Activated T-cell treated with anti-CD3 and anti-CD28 coated beads for 48 hours (primary cell): ENCODE measurements at regions not wholly inside any gene's neighbourhood (a gene's known extent, or its start where the extent isn't known, plus 50 kb on each side); places are given as distances from the start of the nearest gene placed in this dataset.

Experiments
- DNase-seq: peaks from one replicate; pipeline ENCODE4 v3.0.0-alpha.2; 2020; ENCODE audit warnings: low read depth

DNA sequence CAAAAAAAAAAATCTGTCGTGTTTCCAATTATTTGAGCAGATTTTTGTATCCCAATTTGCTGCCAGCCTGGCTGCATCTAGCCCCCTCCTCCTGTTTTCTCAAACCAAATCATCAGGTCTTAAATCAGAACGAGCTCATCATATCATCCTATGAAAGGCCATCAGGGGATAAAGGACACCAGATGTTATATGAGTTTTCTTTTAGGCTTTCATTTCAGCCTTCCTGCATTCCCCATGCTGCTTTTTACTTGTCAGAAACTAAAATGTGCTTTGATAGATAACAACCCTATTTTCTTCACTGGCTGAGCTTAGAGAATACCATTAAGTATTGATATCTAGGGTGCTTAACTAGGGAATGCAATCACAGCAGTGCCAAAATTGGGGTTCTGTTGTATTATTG is 968.4 kb upstream of the SLC35B3 start:
- DNase-seq, result no peak

- no peak for DNase-seq
Observed at GRCh38 chr6:9401960-9402359, 966.6 kb upstream of the SLC35B3 start.

GRCh38 chr6:9399916-9400315 is 964.6 kb upstream of the SLC35B3 start:
- DNase-seq, result no peak

- no peak for DNase-seq
Observed at GRCh38 chr6:9398767-9399373, 963.5 kb upstream of the SLC35B3 start.

DNA sequence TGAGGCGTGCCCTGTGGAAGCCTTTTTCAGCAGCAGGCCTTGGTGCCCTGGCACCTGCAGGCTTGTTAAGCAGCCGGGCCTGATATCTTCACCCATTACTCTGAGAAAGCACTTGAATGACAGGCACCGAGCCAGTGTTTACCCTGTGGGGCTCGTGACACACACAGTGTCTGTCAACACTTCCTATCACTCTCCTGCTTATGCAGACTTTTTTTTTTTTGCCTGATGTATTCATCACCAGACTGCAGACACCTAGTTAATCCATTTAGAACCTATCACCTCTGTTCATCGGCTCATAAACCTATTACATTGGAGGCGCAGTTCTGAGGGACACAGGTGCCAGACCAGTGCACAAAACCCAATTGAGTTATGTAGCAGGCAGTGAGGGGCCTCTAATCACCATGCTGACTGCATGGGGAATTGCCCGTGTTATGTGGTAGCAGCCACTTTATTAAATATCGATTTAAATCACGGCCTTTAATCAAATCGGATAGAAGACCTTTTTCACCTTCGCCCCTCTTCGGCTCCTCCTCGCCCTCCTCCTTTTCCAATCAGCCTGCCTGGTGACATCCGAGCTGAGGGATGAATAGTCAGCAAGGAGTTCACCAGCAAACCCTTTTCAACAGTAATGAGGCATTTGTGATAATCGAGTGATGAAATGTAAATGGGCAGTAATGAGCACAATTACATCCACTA is 962.9 kb upstream of the SLC35B3 start:
- DNase-seq, result no peak

DNA sequence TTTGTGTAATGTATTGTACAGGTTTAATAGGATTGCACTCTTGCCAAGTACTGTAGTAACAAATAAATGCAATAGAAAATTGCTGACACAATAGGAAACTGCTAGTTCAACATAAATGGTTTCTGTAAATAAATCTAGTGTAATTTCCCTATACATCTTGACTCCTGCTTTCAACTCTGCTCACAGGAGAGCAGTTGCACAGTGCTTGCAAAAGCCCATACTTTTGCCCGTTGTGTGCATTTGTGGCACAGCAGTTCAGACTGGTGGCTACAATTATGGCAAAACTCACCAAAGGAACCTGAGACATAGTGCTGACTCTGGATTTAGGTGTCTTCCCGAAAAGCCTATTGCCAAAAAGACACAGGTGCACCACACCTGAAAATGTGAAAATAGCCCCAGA is 953.3 kb upstream of the SLC35B3 start:
- DNase-seq, result no peak

- no peak for DNase-seq
Observed at GRCh38 chr6:9380568-9380967, 945.2 kb upstream of the SLC35B3 start.

GRCh38 chr6:9373308-9373707 is 938.0 kb upstream of the SLC35B3 start:
- no peak for DNase-seq

GRCh38 chr6:9370480-9370879 is 935.1 kb upstream of the SLC35B3 start:
- no peak for DNase-seq

DNA sequence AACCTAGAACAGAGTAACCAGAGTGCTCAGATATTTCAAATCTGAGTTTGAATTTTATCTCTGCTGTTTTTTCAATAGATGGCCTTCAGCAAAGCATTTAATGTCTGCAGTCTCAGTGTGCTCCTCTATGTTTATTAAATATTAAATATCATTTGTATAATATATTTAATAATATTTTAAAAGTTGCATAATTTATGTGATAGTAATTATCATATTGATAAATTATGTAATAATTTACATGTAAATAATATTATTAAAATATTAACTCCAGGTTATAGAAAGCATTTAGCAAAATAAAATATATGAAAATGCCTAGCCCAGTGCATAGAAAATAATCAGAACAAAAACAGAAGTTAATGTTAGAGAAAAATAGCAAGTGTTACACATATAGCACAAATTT is 930.0 kb upstream of the SLC35B3 start:
- no peak for DNase-seq

DNA sequence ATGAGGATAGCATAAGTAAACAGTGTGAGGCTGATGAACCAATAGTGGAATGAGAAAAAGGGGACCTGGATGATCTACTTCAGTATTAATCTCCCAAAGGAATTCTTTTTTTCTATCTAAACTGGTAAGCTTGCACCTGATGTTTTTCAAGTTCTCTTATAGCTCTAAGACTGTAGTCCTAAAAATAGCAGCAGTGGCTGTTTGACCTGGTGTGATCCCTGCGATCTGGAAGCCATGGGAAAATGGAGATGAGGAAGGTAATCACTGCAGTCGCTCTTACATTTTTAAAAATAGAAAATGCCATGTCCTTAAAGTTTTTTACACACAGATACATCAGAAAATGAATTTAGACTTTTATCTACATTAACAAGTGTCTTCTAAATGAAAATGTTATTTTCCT is 926.4 kb upstream of the SLC35B3 start:
- DNase-seq, result no peak

- DNase-seq, result no peak
Observed at GRCh38 chr6:9360881-9361280, 925.5 kb upstream of the SLC35B3 start.

GRCh38 chr6:9347608-9348007 is 912.3 kb upstream of the SLC35B3 start:
- no peak for DNase-seq

GRCh38 chr6:9346923-9347322 is 911.6 kb upstream of the SLC35B3 start:
- no peak for DNase-seq

- DNase-seq, result no peak
Observed at GRCh38 chr6:9335431-9335830, 900.1 kb upstream of the SLC35B3 start.

GRCh38 chr6:9334979-9335378 is 899.6 kb upstream of the SLC35B3 start:
- no peak for DNase-seq

- no peak for DNase-seq
Observed at GRCh38 chr6:9332241-9332780, 897.0 kb upstream of the SLC35B3 start.

GRCh38 chr6:9316831-9317230 is 881.5 kb upstream of the SLC35B3 start:
- DNase-seq, result no peak

DNA sequence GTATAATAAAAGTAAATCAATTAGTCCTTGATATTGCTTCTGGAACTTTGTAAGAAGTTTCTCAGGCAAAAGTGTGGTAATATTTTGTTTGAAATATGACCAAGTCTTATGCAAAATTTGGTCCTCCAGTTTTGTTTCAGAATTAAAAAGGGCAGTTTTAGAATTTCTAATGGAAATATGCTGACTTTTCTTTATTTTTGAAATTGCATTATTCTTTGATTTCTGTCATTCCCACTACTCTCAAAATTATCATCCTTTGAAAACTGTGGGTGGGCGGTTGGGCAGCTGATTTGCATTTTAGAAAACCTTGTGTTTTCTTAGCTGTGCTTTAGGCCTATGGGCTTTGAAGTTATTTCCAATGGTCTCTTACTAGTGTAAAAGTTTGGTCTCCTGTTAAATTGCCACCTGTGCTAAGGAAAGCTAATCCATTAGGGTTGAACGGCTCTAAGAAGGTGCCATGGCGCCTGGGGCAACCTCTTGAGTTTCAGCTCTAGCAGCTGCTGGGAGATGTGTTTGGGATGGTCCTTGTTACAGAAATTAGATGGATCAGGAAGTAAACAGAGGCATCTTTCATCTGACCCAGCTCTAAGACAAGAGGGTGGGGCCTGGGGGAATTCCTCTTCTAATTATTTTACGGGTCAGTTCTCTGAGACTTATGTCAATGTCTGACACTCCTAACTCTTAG is 880.8 kb upstream of the SLC35B3 start:
- no peak for DNase-seq

GRCh38 chr6:9308284-9308683 is 872.9 kb upstream of the SLC35B3 start:
- DNase-seq, result no peak

GRCh38 chr6:9307786-9308185 is 872.4 kb upstream of the SLC35B3 start:
- no peak for DNase-seq

DNA sequence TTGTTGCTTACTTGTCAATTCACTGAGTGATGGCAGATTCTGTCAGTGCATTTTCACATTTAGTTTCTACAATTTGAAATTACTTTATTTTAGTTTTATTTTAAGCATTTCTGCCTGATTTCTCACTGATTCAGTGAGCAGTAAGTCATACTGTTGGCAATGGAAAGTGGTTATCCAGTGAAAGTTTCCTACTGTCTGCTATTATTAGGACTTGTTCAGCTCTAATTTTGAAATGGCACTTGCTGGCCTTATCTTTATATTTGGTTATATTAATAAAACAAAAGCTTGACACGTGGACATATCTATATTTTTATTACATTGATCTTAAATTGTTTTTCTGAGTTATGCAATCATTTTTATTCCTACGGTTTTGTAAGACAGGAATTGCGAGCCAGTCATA is 871.8 kb upstream of the SLC35B3 start:
- no peak for DNase-seq

- no peak for DNase-seq
Observed at GRCh38 chr6:9295644-9296043, 860.3 kb upstream of the SLC35B3 start.
